Stomach (tissue), 4 donors: ENCODE measurements at regions not wholly inside any gene's neighbourhood (a gene's known extent, or its start where the extent isn't known, plus 50 kb on each side); places are given as distances from the start of the nearest gene placed in this dataset.

ENCODE experiments used
- CTCF ChIP-seq, 7 experiments: fragments of 450-650 bp in 4 of 7; fragments of 200-600 bp in 3 of 7; sonication (generic) in 3 of 7; IDR thresholded peaks; one replicate each; pipeline ENCODE4 v1.5.1; 2016 to 2019; ENCODE audit warnings: antibody characterized with exemption in 7 of 7, control low read depth in 2 of 7, mild to moderate bottlenecking in 1 of 7
- POLR2AphosphoS5 ChIP-seq, 3 donors: sonication (generic); formaldehyde crosslinking; IDR thresholded peaks; one replicate each; pipeline ENCODE4 v1.6.1; 2016; ENCODE audit warnings: antibody characterized with exemption in 3 of 3

DNA sequence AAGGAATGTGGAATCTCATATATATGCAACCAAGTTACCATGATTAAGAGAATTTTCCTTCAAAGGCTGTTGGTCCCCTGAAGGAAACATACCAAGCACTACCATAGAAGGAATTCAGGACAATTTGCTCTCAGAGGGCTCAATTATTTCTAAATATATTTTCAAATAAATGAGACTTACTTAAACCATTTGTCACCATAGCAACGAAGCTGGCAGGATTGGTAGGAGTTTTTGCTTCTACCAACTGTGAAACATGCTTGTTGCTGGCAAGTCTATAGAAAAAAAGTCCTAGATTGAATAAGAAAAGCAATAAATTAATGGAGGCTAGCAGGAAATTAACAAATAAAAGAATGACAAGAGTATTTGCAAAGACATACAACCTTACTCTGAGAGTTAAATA lies 156.9 kb upstream of the NPSR1 start:
- TF ChIP-seq CTCF (IDR thresholded peaks at IDR 0.05) = no peak
- TF ChIP-seq POLR2AphosphoS5 (IDR thresholded peaks at IDR 0.05) = no peak
